ENCODE measurements at regions not wholly inside any gene's neighbourhood (a gene's known extent, or its start where the extent isn't known, plus 50 kb on each side); places are given as distances from the start of the nearest gene placed in this dataset.

- DNase-seq = no peak
These were observed 87.9 kb upstream of the FAM169A start for GRCh38 chr5:74953937-74954720.

- no peak for DNase-seq
These were observed 87.4 kb upstream of the FAM169A start for GRCh38 chr5:74953554-74953936.

- DNase-seq = no peak
These were observed 86.2 kb upstream of the FAM169A start for GRCh38 chr5:74952406-74952805.

GRCh38 chr5:74951865-74952264 is 85.7 kb upstream of the FAM169A start:
- no peak for DNase-seq

GRCh38 chr5:74950836-74951515 is 84.8 kb upstream of the FAM169A start:
- DNase-seq = no peak

GRCh38 chr5:74949976-74950375 is 83.8 kb upstream of the FAM169A start:
- no peak for DNase-seq

GRCh38 chr5:74948031-74948546 is 81.9 kb upstream of the FAM169A start:
- DNase-seq = no peak

GRCh38 chr5:74946471-74946870 is 80.3 kb upstream of the FAM169A start:
- no peak for DNase-seq

- DNase-seq = no peak
These were observed 79.5 kb upstream of the FAM169A start for GRCh38 chr5:74945561-74946165.

- peak in 1 of 6 experiments; percentile 10 for DNase-seq
These were observed 77.7 kb upstream of the FAM169A start for GRCh38 chr5:74943905-74944304.

- no peak for DNase-seq
These were observed 76.6 kb upstream of the FAM169A start for GRCh38 chr5:74942622-74943286.

GRCh38 chr5:74940782-74941353 is 74.7 kb upstream of the FAM169A start:
- no peak for DNase-seq

GRCh38 chr5:74938250-74938933 is 72.2 kb upstream of the FAM169A start:
- DNase-seq = no peak

- DNase-seq = no peak
These were observed 69.5 kb upstream of the FAM169A start for GRCh38 chr5:74935752-74936091.

- DNase-seq = peak in 3 of 6 experiments; percentile 41 to 70 (median 53)
These were observed 69.0 kb upstream of the FAM169A start for GRCh38 chr5:74934949-74935751.

GRCh38 chr5:74927336-74927735 is 61.1 kb upstream of the FAM169A start:
- DNase-seq = no peak

- DNase-seq = peak in 5 of 6 experiments; percentile 3 to 47 (median 26)
These were observed 53.3 kb upstream of the FAM169A start for GRCh38 chr5:74919487-74919886.

- DNase-seq = no peak
These were observed 52.9 kb upstream of the FAM169A start for GRCh38 chr5:74919041-74919440.

- DNase-seq = no peak
These were observed 52.1 kb upstream of the FAM169A start for GRCh38 chr5:74918232-74918669.

- DNase-seq = no peak
These were observed 50.9 kb upstream of the FAM169A start for GRCh38 chr5:74916831-74917710.

Data from stimulated activated naive CD4-positive, alpha-beta T cell (primary cell).